GM23338 (cell line): ENCODE measurements at regions not wholly inside any gene's neighbourhood (a gene's known extent, or its start where the extent isn't known, plus 50 kb on each side); places are given as distances from the start of the nearest gene placed in this dataset.

Experiments used
- ATAC-seq: fragments of 200-7000 bp; cut with Tn5 transposase; 3 replicates; pipeline ENCODE4 v1.9.1; 2020
- DNase-seq: peaks from one replicate; pipeline ENCODE4 v3.0.0-alpha.2; 2015; ENCODE audit warnings: low spot score
- H2AFZ ChIP-seq: fragments of 200-600 bp; sonication (generic); 2 replicates; pipeline ENCODE4 v1.8.0; 2016; ENCODE audit warnings: antibody characterized with exemption, mild to moderate bottlenecking, moderate library complexity
- H3F3A ChIP-seq: fragments of 200-600 bp; sonication (generic); replicated peaks from 2 replicates; pipeline ENCODE4 v1.8.0; 2017; ENCODE audit warnings: antibody characterized with exemption, mixed run types, low read depth
- H3K27ac ChIP-seq: fragments of 200-600 bp; sonication (generic); 2 replicates; pipeline ENCODE4 v1.6.1; 2016; ENCODE audit warnings: low read depth
- H3K27me3 ChIP-seq: fragments of 200-600 bp; sonication (generic); 2 replicates; pipeline ENCODE4 v1.8.0; 2016; ENCODE audit warnings: mild to moderate bottlenecking, mixed run types, moderate library complexity; ENCODE audit not compliant: insufficient read depth
- H3K36me3 ChIP-seq: fragments of 200-600 bp; sonication (generic); 2 replicates; pipeline ENCODE4 v1.8.0; 2016; ENCODE audit warnings: mild to moderate bottlenecking; ENCODE audit not compliant: insufficient read depth
- H3K4me1 ChIP-seq: fragments of 200-600 bp; sonication (generic); 2 replicates; pipeline ENCODE4 v1.8.0; 2016; ENCODE audit warnings: mild to moderate bottlenecking, moderate library complexity; ENCODE audit not compliant: insufficient read depth
- H3K4me2 ChIP-seq: fragments of 200-600 bp; sonication (generic); 2 replicates; pipeline ENCODE4 v1.7.1; 2017; ENCODE audit warnings: mixed run types
- H3K4me3 ChIP-seq: fragments of 200-600 bp; sonication (generic); 2 replicates; pipeline ENCODE4 v1.6.1; 2016; ENCODE audit warnings: mixed run types
- H3K79me2 ChIP-seq: fragments of 200-600 bp; sonication (generic); replicated peaks from 2 replicates; pipeline ENCODE4 v1.8.0; 2017; ENCODE audit warnings: mild to moderate bottlenecking; ENCODE audit not compliant: insufficient read depth
- H3K9me2 ChIP-seq: fragments of 200-600 bp; sonication (generic); 2 replicates; pipeline ENCODE4 v1.8.0; 2017; ENCODE audit not compliant: insufficient read depth
- H4K20me1 ChIP-seq: fragments of 200-600 bp; sonication (generic); replicated peaks from 2 replicates; pipeline ENCODE4 v1.8.0; 2017; ENCODE audit warnings: mild to moderate bottlenecking; ENCODE audit not compliant: insufficient read depth
- H3K27ac Mint-ChIP-seq: 2 replicates; pipeline ENCODE4 v1.8.0; 2020; ENCODE audit warnings: inconsistent platforms, mild to moderate bottlenecking, moderate library complexity, mixed read lengths
- H3K27me3 Mint-ChIP-seq: 3 replicates; pipeline ENCODE4 v1.8.0; 2022; ENCODE audit warnings: low read depth, mild to moderate bottlenecking, moderate library complexity, mixed read lengths, inconsistent platforms; ENCODE audit not compliant: insufficient read depth, poor library complexity
- H3K36me3 Mint-ChIP-seq: 3 replicates; pipeline ENCODE4 v1.8.0; 2021; ENCODE audit warnings: low read depth, mild to moderate bottlenecking, inconsistent platforms, moderate library complexity, mixed read lengths
- H3K4me1 Mint-ChIP-seq: 3 replicates; pipeline ENCODE4 v1.8.0; 2020; ENCODE audit warnings: mild to moderate bottlenecking, inconsistent platforms, mixed read lengths
- H3K4me3 Mint-ChIP-seq: 3 replicates; pipeline ENCODE4 v1.8.0; 2021; ENCODE audit warnings: moderate library complexity, mild to moderate bottlenecking, inconsistent platforms, mixed read lengths
- H3K9me3 Mint-ChIP-seq: 3 replicates; pipeline ENCODE4 v1.8.0; 2020; ENCODE audit warnings: moderate library complexity, mild to moderate bottlenecking, inconsistent platforms, mixed read lengths
- CREB1 ChIP-seq: fragments of 250-450 bp; sonication (Bioruptor Pico); IDR thresholded peaks from 2 replicates; pipeline ENCODE4 v1.5.0; 2020; ENCODE audit warnings: low read depth, mild to moderate bottlenecking, moderate library complexity
- CTCF ChIP-seq, 2 experiments: fragments of 200-600 bp in 1 of 2; sonication (generic) in 1 of 2; conservative IDR thresholded peaks; 2 replicates each; pipeline versions ENCODE4 v1.5.1 to v1.6.1; 2016 to 2017; ENCODE audit warnings: antibody characterized with exemption in 2 of 2, low read depth in 2 of 2, mild to moderate bottlenecking in 2 of 2, moderate library complexity in 1 of 2
- EZH2 ChIP-seq: fragments of 200-600 bp; sonication (generic); IDR thresholded peaks from one replicate; pipeline ENCODE4 v1.8.0; 2017; ENCODE audit warnings: antibody characterized with exemption, mild to moderate bottlenecking, low read depth; ENCODE audit not compliant: unreplicated experiment
- EZH2phosphoT487 ChIP-seq: fragments of 200-600 bp; sonication (generic); IDR thresholded peaks from one replicate; pipeline ENCODE4 v1.8.1; 2018; ENCODE audit warnings: antibody characterized with exemption; ENCODE audit not compliant: unreplicated experiment
- JUNB ChIP-seq: IDR thresholded peaks from one replicate; pipeline ENCODE4 v1.6.1; 2016; ENCODE audit warnings: antibody characterized with exemption; ENCODE audit not compliant: unreplicated experiment
- NANOG ChIP-seq: IDR thresholded peaks from 2 replicates; pipeline ENCODE4 v1.6.1; 2016; ENCODE audit warnings: antibody characterized with exemption, borderline replicate concordance
- POLR2AphosphoS5 ChIP-seq: IDR thresholded peaks from 2 replicates; pipeline ENCODE4 v1.6.1; 2016; ENCODE audit warnings: antibody characterized with exemption, low read depth
- STAT1 ChIP-seq: IDR thresholded peaks from one replicate; pipeline ENCODE4 v1.6.1; 2016; ENCODE audit warnings: antibody characterized with exemption; ENCODE audit not compliant: unreplicated experiment
- ZNF114 ChIP-seq: fragments of 250-450 bp; sonication (Bioruptor Pico); IDR thresholded peaks from 2 replicates; pipeline ENCODE4 v1.5.0; 2020; ENCODE audit warnings: mild to moderate bottlenecking, moderate library complexity
- ZNF331 ChIP-seq: fragments of 250-450 bp; sonication (Bioruptor Pico); IDR thresholded peaks from 2 replicates; pipeline ENCODE4 v1.5.0; 2020; ENCODE audit warnings: low read depth, mild to moderate bottlenecking, moderate library complexity
- TF ChIP-seq, protein P1 (sequence below): IDR thresholded peaks from 2 replicates; pipeline ENCODE4 v1.6.1; 2016; ENCODE audit warnings: antibody characterized with exemption
- TF ChIP-seq, protein P2 (sequence below): fragments of 250-450 bp; sonication (Bioruptor Pico); IDR thresholded peaks from 2 replicates; pipeline ENCODE4 v1.5.0; 2020; ENCODE audit warnings: mild to moderate bottlenecking, moderate library complexity
- TF ChIP-seq, protein P3 (sequence below): IDR thresholded peaks from one replicate; pipeline ENCODE4 v1.6.1; 2018; ENCODE audit warnings: antibody characterized with exemption; ENCODE audit not compliant: unreplicated experiment

- Histone ChIP-seq H3F3A (no peaks in the 10 kb centered on the region), H3K4me3 (no peak overlapping the region), H3K4me2 (no peak overlapping the region), H4K20me1 (no peaks in the 10 kb centered on the region), H3K9me2 (peaks cover 5% of the 10 kb centered on the region), H3K27me3 (no peaks in the 10 kb centered on the region), H3K79me2 (no peaks in the 10 kb centered on the region), H3K4me1 (no peaks in the 10 kb centered on the region; the same call in 1 of the 2 replicates), H3K27ac (no peak overlapping the region), H3K36me3 (no peaks in the 10 kb centered on the region), H2AFZ (no peak overlapping the region)
- Mint-ChIP-seq H3K4me1 (peaks cover 5% of the 10 kb centered on the region), H3K27ac (no peak overlapping the region), H3K27me3 (no peaks in the 10 kb centered on the region), H3K9me3 (no peaks in the 10 kb centered on the region; the same call in 2 of the 3 replicates), H3K36me3 (no peaks in the 10 kb centered on the region), H3K4me3 (no peak overlapping the region)
- ATAC-seq, result no peak
- DNase-seq, result no peak
- no peak for TF ChIP-seq ZNF114 (CRISPR knock-in tag)
- no peak for TF ChIP-seq ZNF331 (CRISPR knock-in tag)
- no peak for TF ChIP-seq CREB1 (CRISPR knock-in tag)
- TF ChIP-seq POLR2AphosphoS5, result no peak
- TF ChIP-seq, protein P1, sequence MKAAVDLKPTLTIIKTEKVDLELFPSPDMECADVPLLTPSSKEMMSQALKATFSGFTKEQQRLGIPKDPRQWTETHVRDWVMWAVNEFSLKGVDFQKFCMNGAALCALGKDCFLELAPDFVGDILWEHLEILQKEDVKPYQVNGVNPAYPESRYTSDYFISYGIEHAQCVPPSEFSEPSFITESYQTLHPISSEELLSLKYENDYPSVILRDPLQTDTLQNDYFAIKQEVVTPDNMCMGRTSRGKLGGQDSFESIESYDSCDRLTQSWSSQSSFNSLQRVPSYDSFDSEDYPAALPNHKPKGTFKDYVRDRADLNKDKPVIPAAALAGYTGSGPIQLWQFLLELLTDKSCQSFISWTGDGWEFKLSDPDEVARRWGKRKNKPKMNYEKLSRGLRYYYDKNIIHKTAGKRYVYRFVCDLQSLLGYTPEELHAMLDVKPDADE, result no peak
- TF ChIP-seq, protein P2, sequence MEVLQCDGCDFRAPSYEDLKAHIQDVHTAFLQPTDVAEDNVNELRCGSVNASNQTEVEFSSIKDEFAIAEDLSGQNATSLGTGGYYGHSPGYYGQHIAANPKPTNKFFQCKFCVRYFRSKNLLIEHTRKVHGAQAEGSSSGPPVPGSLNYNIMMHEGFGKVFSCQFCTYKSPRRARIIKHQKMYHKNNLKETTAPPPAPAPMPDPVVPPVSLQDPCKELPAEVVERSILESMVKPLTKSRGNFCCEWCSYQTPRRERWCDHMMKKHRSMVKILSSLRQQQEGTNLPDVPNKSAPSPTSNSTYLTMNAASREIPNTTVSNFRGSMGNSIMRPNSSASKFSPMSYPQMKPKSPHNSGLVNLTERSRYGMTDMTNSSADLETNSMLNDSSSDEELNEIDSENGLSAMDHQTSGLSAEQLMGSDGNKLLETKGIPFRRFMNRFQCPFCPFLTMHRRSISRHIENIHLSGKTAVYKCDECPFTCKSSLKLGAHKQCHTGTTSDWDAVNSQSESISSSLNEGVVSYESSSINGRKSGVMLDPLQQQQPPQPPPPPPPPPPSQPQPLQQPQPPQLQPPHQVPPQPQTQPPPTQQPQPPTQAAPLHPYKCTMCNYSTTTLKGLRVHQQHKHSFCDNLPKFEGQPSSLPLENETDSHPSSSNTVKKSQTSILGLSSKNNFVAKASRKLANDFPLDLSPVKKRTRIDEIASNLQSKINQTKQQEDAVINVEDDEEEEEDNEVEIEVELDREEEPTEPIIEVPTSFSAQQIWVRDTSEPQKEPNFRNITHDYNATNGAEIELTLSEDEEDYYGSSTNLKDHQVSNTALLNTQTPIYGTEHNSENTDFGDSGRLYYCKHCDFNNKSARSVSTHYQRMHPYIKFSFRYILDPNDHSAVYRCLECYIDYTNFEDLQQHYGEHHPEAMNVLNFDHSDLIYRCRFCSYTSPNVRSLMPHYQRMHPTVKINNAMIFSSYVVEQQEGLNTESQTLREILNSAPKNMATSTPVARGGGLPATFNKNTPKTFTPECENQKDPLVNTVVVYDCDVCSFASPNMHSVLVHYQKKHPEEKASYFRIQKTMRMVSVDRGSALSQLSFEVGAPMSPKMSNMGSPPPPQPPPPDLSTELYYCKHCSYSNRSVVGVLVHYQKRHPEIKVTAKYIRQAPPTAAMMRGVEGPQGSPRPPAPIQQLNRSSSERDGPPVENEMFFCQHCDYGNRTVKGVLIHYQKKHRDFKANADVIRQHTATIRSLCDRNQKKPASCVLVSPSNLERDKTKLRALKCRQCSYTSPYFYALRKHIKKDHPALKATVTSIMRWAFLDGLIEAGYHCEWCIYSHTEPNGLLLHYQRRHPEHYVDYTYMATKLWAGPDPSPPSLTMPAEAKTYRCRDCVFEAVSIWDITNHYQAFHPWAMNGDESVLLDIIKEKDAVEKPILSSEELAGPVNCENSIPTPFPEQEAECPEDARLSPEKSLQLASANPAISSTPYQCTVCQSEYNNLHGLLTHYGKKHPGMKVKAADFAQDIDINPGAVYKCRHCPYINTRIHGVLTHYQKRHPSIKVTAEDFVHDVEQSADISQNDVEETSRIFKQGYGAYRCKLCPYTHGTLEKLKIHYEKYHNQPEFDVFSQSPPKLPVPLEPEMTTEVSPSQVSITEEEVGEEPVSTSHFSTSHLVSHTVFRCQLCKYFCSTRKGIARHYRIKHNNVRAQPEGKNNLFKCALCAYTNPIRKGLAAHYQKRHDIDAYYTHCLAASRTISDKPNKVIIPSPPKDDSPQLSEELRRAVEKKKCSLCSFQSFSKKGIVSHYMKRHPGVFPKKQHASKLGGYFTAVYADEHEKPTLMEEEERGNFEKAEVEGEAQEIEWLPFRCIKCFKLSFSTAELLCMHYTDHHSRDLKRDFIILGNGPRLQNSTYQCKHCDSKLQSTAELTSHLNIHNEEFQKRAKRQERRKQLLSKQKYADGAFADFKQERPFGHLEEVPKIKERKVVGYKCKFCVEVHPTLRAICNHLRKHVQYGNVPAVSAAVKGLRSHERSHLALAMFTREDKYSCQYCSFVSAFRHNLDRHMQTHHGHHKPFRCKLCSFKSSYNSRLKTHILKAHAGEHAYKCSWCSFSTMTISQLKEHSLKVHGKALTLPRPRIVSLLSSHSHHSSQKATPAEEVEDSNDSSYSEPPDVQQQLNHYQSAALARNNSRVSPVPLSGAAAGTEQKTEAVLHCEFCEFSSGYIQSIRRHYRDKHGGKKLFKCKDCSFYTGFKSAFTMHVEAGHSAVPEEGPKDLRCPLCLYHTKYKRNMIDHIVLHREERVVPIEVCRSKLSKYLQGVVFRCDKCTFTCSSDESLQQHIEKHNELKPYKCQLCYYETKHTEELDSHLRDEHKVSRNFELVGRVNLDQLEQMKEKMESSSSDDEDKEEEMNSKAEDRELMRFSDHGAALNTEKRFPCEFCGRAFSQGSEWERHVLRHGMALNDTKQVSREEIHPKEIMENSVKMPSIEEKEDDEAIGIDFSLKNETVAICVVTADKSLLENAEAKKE (CRISPR knock-in tag), result no peak
- no peak for TF ChIP-seq CTCF (conservative IDR thresholded peaks at IDR 0.05; ENCODE audit: low read depth in 2 of 2)
- TF ChIP-seq STAT1, result no peak
- TF ChIP-seq JUNB, result no peak
- no peak for TF ChIP-seq NANOG
- TF ChIP-seq EZH2, result no peak
- TF ChIP-seq, protein P3, sequence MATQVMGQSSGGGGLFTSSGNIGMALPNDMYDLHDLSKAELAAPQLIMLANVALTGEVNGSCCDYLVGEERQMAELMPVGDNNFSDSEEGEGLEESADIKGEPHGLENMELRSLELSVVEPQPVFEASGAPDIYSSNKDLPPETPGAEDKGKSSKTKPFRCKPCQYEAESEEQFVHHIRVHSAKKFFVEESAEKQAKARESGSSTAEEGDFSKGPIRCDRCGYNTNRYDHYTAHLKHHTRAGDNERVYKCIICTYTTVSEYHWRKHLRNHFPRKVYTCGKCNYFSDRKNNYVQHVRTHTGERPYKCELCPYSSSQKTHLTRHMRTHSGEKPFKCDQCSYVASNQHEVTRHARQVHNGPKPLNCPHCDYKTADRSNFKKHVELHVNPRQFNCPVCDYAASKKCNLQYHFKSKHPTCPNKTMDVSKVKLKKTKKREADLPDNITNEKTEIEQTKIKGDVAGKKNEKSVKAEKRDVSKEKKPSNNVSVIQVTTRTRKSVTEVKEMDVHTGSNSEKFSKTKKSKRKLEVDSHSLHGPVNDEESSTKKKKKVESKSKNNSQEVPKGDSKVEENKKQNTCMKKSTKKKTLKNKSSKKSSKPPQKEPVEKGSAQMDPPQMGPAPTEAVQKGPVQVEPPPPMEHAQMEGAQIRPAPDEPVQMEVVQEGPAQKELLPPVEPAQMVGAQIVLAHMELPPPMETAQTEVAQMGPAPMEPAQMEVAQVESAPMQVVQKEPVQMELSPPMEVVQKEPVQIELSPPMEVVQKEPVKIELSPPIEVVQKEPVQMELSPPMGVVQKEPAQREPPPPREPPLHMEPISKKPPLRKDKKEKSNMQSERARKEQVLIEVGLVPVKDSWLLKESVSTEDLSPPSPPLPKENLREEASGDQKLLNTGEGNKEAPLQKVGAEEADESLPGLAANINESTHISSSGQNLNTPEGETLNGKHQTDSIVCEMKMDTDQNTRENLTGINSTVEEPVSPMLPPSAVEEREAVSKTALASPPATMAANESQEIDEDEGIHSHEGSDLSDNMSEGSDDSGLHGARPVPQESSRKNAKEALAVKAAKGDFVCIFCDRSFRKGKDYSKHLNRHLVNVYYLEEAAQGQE, result no peak
- no peak for TF ChIP-seq EZH2phosphoT487
Measured at GRCh38 chr16:80254970-80255369, 285.8 kb upstream of the DYNLRB2 start.
